Panc1 (cell line): ENCODE measurements at regions not wholly inside any gene's neighbourhood (a gene's known extent, or its start where the extent isn't known, plus 50 kb on each side); places are given as distances from the start of the nearest gene placed in this dataset.

Source experiments
- ATAC-seq: fragments of 200-7000 bp; cut with Tn5 transposase; 2 replicates; pipeline ENCODE4 v1.9.1; 2020; ENCODE audit warnings: mild to moderate bottlenecking, moderate library complexity
- BruUV-seq: library from RNA; stranded (reverse); fragments of 400-500 nt; replicated peaks from 2 replicates; lab custom pipeline; 2021; lab: Mats Ljungman, UMichigan
- CTCF ChIA-PET: fragments of 300-600 bp; sonication (Branson Sonifier 250); formaldehyde crosslinking; loops from one replicate; lab custom pipeline; 2022; ENCODE audit warnings: antibody characterized with exemption; lab: Charles Lee
- POLR2A ChIA-PET: fragments of 300-600 bp; sonication (Branson Sonifier 250); formaldehyde crosslinking; loops from one replicate; lab custom pipeline; 2022; ENCODE audit warnings: antibody characterized with exemption; lab: Charles Lee
- DNase-seq: peaks from one replicate; pipeline ENCODE4 v3.0.0-alpha.2; 2010; ENCODE audit warnings: low read depth, low spot score
- H3K27ac ChIP-seq: 2 replicates; pipeline ENCODE4 v1.5.1; 2011; ENCODE audit warnings: mild to moderate bottlenecking, low read length, inconsistent platforms
- H3K27me3 ChIP-seq: fragments of 200-500 bp; sonication (Bioruptor generic); 2 replicates; pipeline ENCODE4 v1.6.0; 2014; ENCODE audit warnings: low read length, inconsistent platforms; ENCODE audit not compliant: control insufficient read depth, insufficient read depth
- H3K36me3 ChIP-seq: fragments of 200-500 bp; sonication (Bioruptor generic); 2 replicates; pipeline ENCODE4 v1.5.1; 2014; ENCODE audit warnings: inconsistent platforms, mild to moderate bottlenecking, low read length, moderate library complexity; ENCODE audit not compliant: control insufficient read depth, insufficient read depth
- H3K4me1 ChIP-seq: 2 replicates; pipeline ENCODE4 v1.5.1; 2011; ENCODE audit warnings: inconsistent platforms, mild to moderate bottlenecking, low read length, moderate library complexity; ENCODE audit not compliant: control insufficient read depth, insufficient read depth
- H3K4me3 ChIP-seq, 2 experiments: 2 replicates each; pipeline ENCODE4 v1.5.1; 2011 to 2012; ENCODE audit warnings: low read depth in 2 of 2, low read length in 2 of 2, mild to moderate bottlenecking in 2 of 2, inconsistent platforms in 1 of 2, moderate library complexity in 1 of 2
- H3K9me3 ChIP-seq: fragments of 200-500 bp; sonication (Bioruptor generic); 2 replicates; pipeline ENCODE4 v1.5.1; 2014; ENCODE audit warnings: low read depth, mild to moderate bottlenecking, inconsistent platforms, low read length, moderate library complexity; ENCODE audit not compliant: control insufficient read depth, insufficient read depth
- POLR2AphosphoS5 ChIP-seq: IDR thresholded peaks from 2 replicates; pipeline ENCODE4 v1.6.1; 2012; ENCODE audit warnings: mild to moderate bottlenecking, low read depth, low read length, moderate library complexity
- SIN3A ChIP-seq: IDR thresholded peaks from 2 replicates; pipeline ENCODE4 v1.6.1; 2012; ENCODE audit warnings: low read depth, mild to moderate bottlenecking, low read length, moderate library complexity, borderline replicate concordance; ENCODE audit not compliant: insufficient read depth
- TCF7L2 ChIP-seq: IDR thresholded peaks from 2 replicates; pipeline ENCODE4 v1.6.1; 2011; ENCODE audit warnings: mild to moderate bottlenecking, low read depth, low read length, inconsistent platforms
- in situ Hi-C: cut with HindIII; loops from 2 replicates; pipeline ENCODE4 v1.10.0; 2016; ENCODE audit warnings: low sequenced_read_pairs, low pct_unique_long_range_greater_than_20kb
- intact Hi-C: fragments of 100-400 bp; cut with micrococcal nuclease; formaldehyde crosslinking; loops from one replicate; pipeline ENCODE4 v1.10.0; 2022; ENCODE audit not compliant: unreplicated experiment
- TF ChIP-seq, protein P1 (sequence below): fragments of 450-650 bp; IDR thresholded peaks from 2 replicates; pipeline ENCODE4 v1.5.1; 2017; ENCODE audit warnings: mild to moderate bottlenecking
- TF ChIP-seq, protein P2 (sequence below), 2 experiments: IDR thresholded peaks; 2 replicates each; pipeline ENCODE4 v1.6.1; 2011 to 2012; ENCODE audit warnings: low read depth in 2 of 2, control low read depth in 1 of 2, low read length in 1 of 2, mild to moderate bottlenecking in 1 of 2, moderate library complexity in 1 of 2; ENCODE audit not compliant: insufficient read depth in 1 of 2

DNA sequence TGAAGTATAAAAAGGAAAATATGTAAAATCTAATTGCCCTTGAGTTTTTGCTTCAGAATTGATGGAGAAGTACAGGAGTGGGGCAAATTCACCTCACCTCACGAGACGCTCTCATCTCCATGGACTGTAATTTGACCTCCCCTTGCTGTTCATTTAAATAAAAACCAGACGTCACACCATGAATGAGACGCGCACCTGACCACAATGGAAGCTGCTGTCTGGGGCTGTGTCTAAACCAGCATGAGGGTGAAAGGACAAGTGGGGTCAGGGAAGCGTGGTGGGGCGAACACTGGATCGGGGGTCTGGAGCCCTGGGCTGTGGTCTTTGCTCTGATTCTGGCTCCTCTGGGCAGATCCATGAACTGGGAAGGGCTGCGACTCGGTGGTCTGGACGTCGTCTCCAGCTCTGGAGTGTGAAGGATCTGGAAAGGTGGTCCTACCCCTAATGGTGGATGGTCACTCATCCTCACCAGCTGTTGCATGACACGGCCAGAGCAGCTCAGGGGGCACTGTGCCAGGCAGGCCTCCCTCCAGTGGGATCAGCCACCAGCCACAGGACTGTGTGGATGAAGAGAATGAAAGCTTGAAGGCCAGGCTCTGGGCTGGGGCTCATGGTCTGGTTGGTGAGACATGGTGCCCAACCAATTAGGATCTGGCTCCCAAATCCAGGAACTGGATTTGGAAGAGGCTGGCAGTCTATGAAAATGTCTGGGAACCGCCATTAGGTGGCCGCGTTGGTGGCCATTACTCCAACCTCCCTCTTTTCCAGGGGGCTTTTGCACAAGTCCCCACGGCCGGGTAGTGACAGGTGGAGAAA is 728.6 kb downstream of the PTPRU start:
- in situ Hi-C loops: no loop called here
- POLR2A ChIA-PET: no interaction called here

DNA sequence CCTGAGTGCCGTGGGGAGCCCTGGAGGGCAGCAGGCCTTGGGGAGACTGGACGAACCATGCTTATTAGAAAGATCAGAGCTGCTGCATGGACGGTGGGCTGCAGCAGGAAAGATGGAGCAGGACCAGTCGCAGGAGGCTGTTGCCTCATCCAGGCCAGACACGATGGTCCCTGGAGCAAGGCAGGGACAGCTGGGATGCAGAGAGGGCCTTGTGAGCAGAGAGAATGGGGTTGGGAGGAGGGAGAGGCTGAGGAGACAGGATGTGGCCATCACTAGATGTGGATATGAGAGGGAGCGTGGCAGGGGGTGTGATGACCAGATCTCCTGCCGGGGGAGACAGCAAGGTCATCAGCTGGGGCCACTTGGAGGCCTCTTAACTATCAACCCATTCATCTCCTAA is 727.6 kb downstream of the PTPRU start:
- H3K9me3 ChIP-seq: no peaks in the 10 kb centered on the region
- intact Hi-C loops (no loop called here), in situ Hi-C loops (no loop called here)
- no peak for ATAC-seq
- no peak overlapping the region for H3K4me3 ChIP-seq
- no peaks in the 10 kb centered on the region for H3K36me3 ChIP-seq
- ChIA-PET CTCF (no interaction called here), POLR2A (no interaction called here)
- no peak for DNase-seq
- H3K4me1 ChIP-seq: no peaks in the 10 kb centered on the region
- no peaks in the 10 kb centered on the region for H3K27me3 ChIP-seq
- H3K27ac ChIP-seq: no peak overlapping the region
- TF ChIP-seq, protein P1, sequence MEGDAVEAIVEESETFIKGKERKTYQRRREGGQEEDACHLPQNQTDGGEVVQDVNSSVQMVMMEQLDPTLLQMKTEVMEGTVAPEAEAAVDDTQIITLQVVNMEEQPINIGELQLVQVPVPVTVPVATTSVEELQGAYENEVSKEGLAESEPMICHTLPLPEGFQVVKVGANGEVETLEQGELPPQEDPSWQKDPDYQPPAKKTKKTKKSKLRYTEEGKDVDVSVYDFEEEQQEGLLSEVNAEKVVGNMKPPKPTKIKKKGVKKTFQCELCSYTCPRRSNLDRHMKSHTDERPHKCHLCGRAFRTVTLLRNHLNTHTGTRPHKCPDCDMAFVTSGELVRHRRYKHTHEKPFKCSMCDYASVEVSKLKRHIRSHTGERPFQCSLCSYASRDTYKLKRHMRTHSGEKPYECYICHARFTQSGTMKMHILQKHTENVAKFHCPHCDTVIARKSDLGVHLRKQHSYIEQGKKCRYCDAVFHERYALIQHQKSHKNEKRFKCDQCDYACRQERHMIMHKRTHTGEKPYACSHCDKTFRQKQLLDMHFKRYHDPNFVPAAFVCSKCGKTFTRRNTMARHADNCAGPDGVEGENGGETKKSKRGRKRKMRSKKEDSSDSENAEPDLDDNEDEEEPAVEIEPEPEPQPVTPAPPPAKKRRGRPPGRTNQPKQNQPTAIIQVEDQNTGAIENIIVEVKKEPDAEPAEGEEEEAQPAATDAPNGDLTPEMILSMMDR: no peak
- TF ChIP-seq TCF7L2: no peak
- BruUV-seq: no TSS peak

More for the DNA sequence above, 728.6 kb downstream of the PTPRU start:
- no peak overlapping the region for H3K4me3 ChIP-seq
- H3K27me3 ChIP-seq: no peaks in the 10 kb centered on the region
- H3K4me1 ChIP-seq: no peaks in the 10 kb centered on the region
- CTCF ChIA-PET: no interaction called here
- ATAC-seq: no peak
- no peaks in the 10 kb centered on the region for H3K36me3 ChIP-seq
- DNase-seq: no peak
- no peaks in the 10 kb centered on the region for H3K9me3 ChIP-seq
- H3K27ac ChIP-seq: no peak overlapping the region
- no TSS peak for BruUV-seq
- intact Hi-C loops: no loop called here
- TF ChIP-seq, protein P1: no peak
- TF ChIP-seq, protein P2, sequence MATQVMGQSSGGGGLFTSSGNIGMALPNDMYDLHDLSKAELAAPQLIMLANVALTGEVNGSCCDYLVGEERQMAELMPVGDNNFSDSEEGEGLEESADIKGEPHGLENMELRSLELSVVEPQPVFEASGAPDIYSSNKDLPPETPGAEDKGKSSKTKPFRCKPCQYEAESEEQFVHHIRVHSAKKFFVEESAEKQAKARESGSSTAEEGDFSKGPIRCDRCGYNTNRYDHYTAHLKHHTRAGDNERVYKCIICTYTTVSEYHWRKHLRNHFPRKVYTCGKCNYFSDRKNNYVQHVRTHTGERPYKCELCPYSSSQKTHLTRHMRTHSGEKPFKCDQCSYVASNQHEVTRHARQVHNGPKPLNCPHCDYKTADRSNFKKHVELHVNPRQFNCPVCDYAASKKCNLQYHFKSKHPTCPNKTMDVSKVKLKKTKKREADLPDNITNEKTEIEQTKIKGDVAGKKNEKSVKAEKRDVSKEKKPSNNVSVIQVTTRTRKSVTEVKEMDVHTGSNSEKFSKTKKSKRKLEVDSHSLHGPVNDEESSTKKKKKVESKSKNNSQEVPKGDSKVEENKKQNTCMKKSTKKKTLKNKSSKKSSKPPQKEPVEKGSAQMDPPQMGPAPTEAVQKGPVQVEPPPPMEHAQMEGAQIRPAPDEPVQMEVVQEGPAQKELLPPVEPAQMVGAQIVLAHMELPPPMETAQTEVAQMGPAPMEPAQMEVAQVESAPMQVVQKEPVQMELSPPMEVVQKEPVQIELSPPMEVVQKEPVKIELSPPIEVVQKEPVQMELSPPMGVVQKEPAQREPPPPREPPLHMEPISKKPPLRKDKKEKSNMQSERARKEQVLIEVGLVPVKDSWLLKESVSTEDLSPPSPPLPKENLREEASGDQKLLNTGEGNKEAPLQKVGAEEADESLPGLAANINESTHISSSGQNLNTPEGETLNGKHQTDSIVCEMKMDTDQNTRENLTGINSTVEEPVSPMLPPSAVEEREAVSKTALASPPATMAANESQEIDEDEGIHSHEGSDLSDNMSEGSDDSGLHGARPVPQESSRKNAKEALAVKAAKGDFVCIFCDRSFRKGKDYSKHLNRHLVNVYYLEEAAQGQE (IDR thresholded peaks at IDR 0.05; ENCODE audit: insufficient read depth in 1 of 2, low read depth in 2 of 2, low read length in 1 of 2): no peak
- TF ChIP-seq POLR2AphosphoS5 (no peak), TCF7L2 (no peak), SIN3A (no peak)
